ENCODE measurements at regions not wholly inside any gene's neighbourhood (a gene's known extent, or its start where the extent isn't known, plus 50 kb on each side); places are given as distances from the start of the nearest gene placed in this dataset.

- POLR2A ChIA-PET, result no interaction called here
- Histone ChIP-seq H3K9me3 (ENCODE audit: control insufficient read depth, insufficient read depth, low read length) (no peaks in the 10 kb centered on the region), H3K4me3 (ENCODE audit: low read depth, low read length) (no peak overlapping the region), H3K27me3 (ENCODE audit: control insufficient read depth, insufficient read depth, low read length) (no peaks in the 10 kb centered on the region), H3K27ac (ENCODE audit: low read depth, low read length) (no peak overlapping the region)
- CTCF ChIA-PET, result interaction anchor here (0.8 to 1.8 kb wide), 4 partner anchors 9 to 680 kb away, joined by 3 to 9 read pairs (median 4); no protein-coding TSS in a partner anchor
- DNase-seq (ENCODE audit: low read depth, low spot score), result peak; percentile 1
- TF ChIP-seq CTCF (IDR thresholded peaks at IDR 0.05; ENCODE audit: low read depth, low read length), result peak; percentile 57
Observed at GRCh38 chr5:152505442-152506042, 100.5 kb upstream of the NMUR2 start.

- no peak overlapping the region for H3K4me3 ChIP-seq (ENCODE audit: low read depth, low read length)
- TF ChIP-seq CTCF (IDR thresholded peaks at IDR 0.05; ENCODE audit: low read depth, low read length), result no peak
- H3K27me3 ChIP-seq (ENCODE audit: control insufficient read depth, insufficient read depth, low read length), result no peaks in the 10 kb centered on the region
- ChIA-PET POLR2A (no interaction called here), CTCF (no interaction called here)
- H3K9me3 ChIP-seq (ENCODE audit: control insufficient read depth, insufficient read depth, low read length), result no peaks in the 10 kb centered on the region
- DNase-seq (ENCODE audit: low read depth, low spot score), result no peak
- H3K27ac ChIP-seq (ENCODE audit: low read depth, low read length), result no peak overlapping the region
Observed at GRCh38 chr5:152511120-152511519, 106.0 kb upstream of the NMUR2 start.

- Histone ChIP-seq H3K9me3 (ENCODE audit: control insufficient read depth, insufficient read depth, low read length) (no peaks in the 10 kb centered on the region), H3K27me3 (ENCODE audit: control insufficient read depth, insufficient read depth, low read length) (no peaks in the 10 kb centered on the region), H3K4me3 (ENCODE audit: low read depth, low read length) (no peak overlapping the region), H3K27ac (ENCODE audit: low read depth, low read length) (no peak overlapping the region)
- ChIA-PET POLR2A (no interaction called here), CTCF (no interaction called here)
- DNase-seq (ENCODE audit: low read depth, low spot score), result no peak
- no peak for TF ChIP-seq CTCF (IDR thresholded peaks at IDR 0.05; ENCODE audit: low read depth, low read length)
Observed at GRCh38 chr5:152511531-152512132, 106.6 kb upstream of the NMUR2 start.

GRCh38 chr5:152514827-152515397 lies 109.8 kb upstream of the NMUR2 start:
- Histone ChIP-seq H3K4me3 (ENCODE audit: low read depth, low read length) (no peak overlapping the region), H3K9me3 (ENCODE audit: control insufficient read depth, insufficient read depth, low read length) (no peaks in the 10 kb centered on the region), H3K27ac (ENCODE audit: low read depth, low read length) (no peak overlapping the region), H3K27me3 (ENCODE audit: control insufficient read depth, insufficient read depth, low read length) (no peaks in the 10 kb centered on the region)
- peak; percentile 51 for TF ChIP-seq CTCF (IDR thresholded peaks at IDR 0.05; ENCODE audit: low read depth, low read length)
- POLR2A ChIA-PET, result no interaction called here
- CTCF ChIA-PET, result interaction anchor here (0.6 to 1.9 kb wide), 4 partner anchors 372 to 1450 kb away, joined by 3 to 15 read pairs (median 4); no protein-coding TSS in a partner anchor
- no peak for DNase-seq (ENCODE audit: low read depth, low spot score)

- no peak overlapping the region for H3K4me3 ChIP-seq (ENCODE audit: low read depth, low read length)
- H3K27me3 ChIP-seq (ENCODE audit: control insufficient read depth, insufficient read depth, low read length), result no peaks in the 10 kb centered on the region
- ChIA-PET POLR2A (no interaction called here), CTCF (no interaction called here)
- H3K27ac ChIP-seq (ENCODE audit: low read depth, low read length), result no peak overlapping the region
- no peak for TF ChIP-seq CTCF (IDR thresholded peaks at IDR 0.05; ENCODE audit: low read depth, low read length)
- no peak for DNase-seq (ENCODE audit: low read depth, low spot score)
- no peaks in the 10 kb centered on the region for H3K9me3 ChIP-seq (ENCODE audit: control insufficient read depth, insufficient read depth, low read length)
Observed at GRCh38 chr5:152523964-152524363, 118.9 kb upstream of the NMUR2 start.
